K562 (cell line): ENCODE measurements at regions not wholly inside any gene's neighbourhood (a gene's known extent, or its start where the extent isn't known, plus 50 kb on each side); places are given as distances from the start of the nearest gene placed in this dataset.

Experiments
- ATAC-seq: fragments of 200-7000 bp; cut with Tn5 transposase; 3 replicates; pipeline ENCODE4 v1.9.1; 2020; ENCODE audit warnings: moderate library complexity
- BruUV-seq: library from RNA; stranded (reverse); fragments of 400-500 nt; replicated peaks from 2 replicates; lab custom pipeline; 2021; lab: Mats Ljungman, UMichigan
- CTCF ChIA-PET: fragments of 300-600 bp; formaldehyde crosslinking; extraction: SDS; loops from one replicate; lab custom pipeline; 2021; ENCODE audit warnings: low intra/inter-chr PET ratio; lab: Yijun Ruan, JAX
- POLR2A ChIA-PET: fragments of 300-600, 350-650 bp; sonication (Branson Sonifier 250); formaldehyde crosslinking; extraction: SDS; loops from one replicate; lab custom pipeline; 2021; ENCODE audit warnings: antibody characterized with exemption, inconsistent platforms; lab: Yijun Ruan, JAX
- DNase-seq, 4 experiments: peaks; one replicate each; pipeline versions ENCODE4 v3.0.0 to v3.0.0-alpha.2; 2011 to 2018; ENCODE audit warnings: low spot score in 3 of 4, mixed read lengths in 3 of 4; ENCODE audit errors: extremely low read depth in 1 of 4
- FAIRE-seq: peaks from 2 replicates; lab custom pipeline; 2011; peaks lifted over from hg19 to GRCh38; lab: Jason Lieb, UNC
- H2AFZ ChIP-seq: 2 replicates; pipeline ENCODE4 v1.6.0; 2011; ENCODE audit warnings: low read depth, low read length, control low read depth, inconsistent platforms
- H3K27ac ChIP-seq: fragments of 200-600 bp; 3 replicates; pipeline ENCODE4 v1.8.0; 2011; ENCODE audit warnings: low read depth, mild to moderate bottlenecking, control low read depth, inconsistent platforms, low read length, moderate library complexity, mixed read lengths; ENCODE audit errors: extremely low read depth
- H3K27me3 ChIP-seq, 2 experiments: fragments of 300-600 bp in 1 of 2; 2 replicates in 1 of 2; 3 replicates in 1 of 2; pipeline versions ENCODE4 v1.6.0 to v1.8.0; 2011; ENCODE audit warnings: inconsistent platforms in 2 of 2, low read length in 2 of 2, mild to moderate bottlenecking in 1 of 2, mixed read lengths in 1 of 2, moderate library complexity in 1 of 2; ENCODE audit not compliant: control insufficient read depth in 2 of 2, insufficient read depth in 2 of 2
- H3K36me3 ChIP-seq: fragments of 300-600 bp; 3 replicates; pipeline ENCODE4 v1.8.0; 2011; ENCODE audit warnings: mild to moderate bottlenecking, low read length, inconsistent platforms; ENCODE audit not compliant: control insufficient read depth, insufficient read depth
- H3K4me1 ChIP-seq, 2 experiments: fragments of 200-600 bp in 1 of 2; replicated peaks in 1 of 2; 2 replicates in 1 of 2; 3 replicates in 1 of 2; pipeline versions ENCODE4 v1.5.1 to v1.8.0; 2011; ENCODE audit warnings: inconsistent platforms in 2 of 2, low read length in 2 of 2, mild to moderate bottlenecking in 1 of 2, mixed read lengths in 1 of 2, moderate library complexity in 1 of 2; ENCODE audit not compliant: control insufficient read depth in 2 of 2, insufficient read depth in 2 of 2
- H3K4me2 ChIP-seq: 2 replicates; pipeline ENCODE4 v1.6.1; 2011; ENCODE audit warnings: low read length, control low read depth, inconsistent platforms, mixed read lengths; ENCODE audit not compliant: insufficient read depth
- H3K4me3 ChIP-seq: fragments of 200-600 bp; sonication (generic), shearing (Covaris generic); 2 replicates; pipeline ENCODE4 v1.5.1; 2016; ENCODE audit warnings: control low read depth, inconsistent platforms
- H3K79me2 ChIP-seq: fragments of 200-600 bp; 3 replicates; pipeline ENCODE4 v1.8.0; 2011; ENCODE audit warnings: low read length, inconsistent platforms; ENCODE audit not compliant: control insufficient read depth, insufficient read depth
- H3K9ac ChIP-seq, 2 experiments: 2 replicates each; pipeline versions ENCODE4 v1.6.0 to v1.6.1; 2011; ENCODE audit warnings: low read depth in 2 of 2, low read length in 2 of 2, control low read depth in 1 of 2, inconsistent platforms in 1 of 2, mild to moderate bottlenecking in 1 of 2, mixed read lengths in 1 of 2; ENCODE audit not compliant: insufficient read depth in 1 of 2
- H3K9me1 ChIP-seq: one replicate; pipeline ENCODE4 v1.6.0; 2011; ENCODE audit warnings: inconsistent platforms, mild to moderate bottlenecking, low read length, moderate library complexity; ENCODE audit not compliant: control insufficient read depth, insufficient read depth
- H3K9me3 ChIP-seq: replicated peaks from 2 replicates; pipeline ENCODE4 v1.5.1; 2011; ENCODE audit warnings: low read depth, low read length, inconsistent platforms; ENCODE audit not compliant: control insufficient read depth, insufficient read depth
- H4K20me1 ChIP-seq: replicated peaks from 2 replicates; pipeline ENCODE4 v1.6.1; 2011; ENCODE audit warnings: low read length, inconsistent platforms, mixed read lengths; ENCODE audit not compliant: control insufficient read depth, insufficient read depth
- CLOCK ChIP-seq: fragments of 250-450 bp; sonication (Bioruptor Pico); IDR thresholded peaks from 2 replicates; pipeline ENCODE4 v1.4.0; 2020; ENCODE audit warnings: mild to moderate bottlenecking, moderate library complexity, borderline replicate concordance
- EGR1 ChIP-seq: fragments of 450-650 bp; conservative IDR thresholded peaks from 2 replicates; pipeline ENCODE4 v1.6.1; 2017; ENCODE audit warnings: mild to moderate bottlenecking
- HNRNPH1 ChIP-seq: fragments of 200-400 bp; formaldehyde crosslinking; optimal IDR thresholded peaks from 2 replicates; pipeline ENCODE3; 2017; ENCODE audit warnings: low read depth, mild to moderate bottlenecking, low read length, moderate library complexity
- HSF4 ChIP-seq: fragments of 250-450 bp; sonication (Bioruptor Pico); IDR thresholded peaks from 2 replicates; pipeline ENCODE4 v2.1.2; 2022; ENCODE audit warnings: mild to moderate bottlenecking, moderate library complexity, borderline replicate concordance
- IRF9 ChIP-seq: fragments of 450-650 bp; IDR thresholded peaks from 2 replicates; pipeline ENCODE4 v1.6.1; 2016; ENCODE audit warnings: missing biosample characterization, missing genetic modification characterization
- KLF10 ChIP-seq: fragments of 250-450 bp; sonication (Bioruptor Pico); IDR thresholded peaks from 2 replicates; pipeline ENCODE4 v1.6.1; 2021; ENCODE audit warnings: matching md5 sums
- RBM17 ChIP-seq: fragments of 200-400 bp; formaldehyde crosslinking; IDR thresholded peaks from 2 replicates; pipeline ENCODE4 v1.6.1; 2017; ENCODE audit warnings: low read depth, mild to moderate bottlenecking, low read length, borderline replicate concordance
- SMAD3 ChIP-seq: fragments of 450-650 bp; formaldehyde crosslinking; conservative IDR thresholded peaks from 2 replicates; pipeline ENCODE4 v1.4.0; 2020; ENCODE audit warnings: mild to moderate bottlenecking
- SMARCB1 ChIP-seq: IDR thresholded peaks from 2 replicates; pipeline ENCODE4 v1.6.1; 2011; ENCODE audit warnings: improper control_type of control experiment, low read depth; ENCODE audit not compliant: insufficient read length
- XRCC5 ChIP-seq: fragments of 200-400 bp; formaldehyde crosslinking; IDR thresholded peaks from 2 replicates; pipeline ENCODE4 v1.6.1; 2017; ENCODE audit warnings: low read depth, mild to moderate bottlenecking, low read length
- ZNF184 ChIP-seq: sonication (generic); formaldehyde crosslinking; IDR thresholded peaks from 2 replicates; pipeline ENCODE4 v1.5.0; 2020; ENCODE audit warnings: missing genetic modification reagents
- ZNF239 ChIP-seq: fragments of 250-450 bp; sonication (Bioruptor Pico); IDR thresholded peaks from 2 replicates; pipeline ENCODE4 v1.4.0; 2020; ENCODE audit warnings: mild to moderate bottlenecking
- ZNF324 ChIP-seq: fragments of 250-450 bp; sonication (Bioruptor Pico); IDR thresholded peaks from 2 replicates; pipeline ENCODE4 v1.4.0; 2020; ENCODE audit warnings: mild to moderate bottlenecking
- WGBS: fragments of 100-300 bp; shearing (Covaris generic); methylation state at CpG from one replicate; pipeline ENCODE4 v1.1.6; 2016; ENCODE audit warnings: low coverage, mixed read lengths; ENCODE audit not compliant: insufficient coverage; ENCODE audit errors: missing lambda C conversion rate; 5-methylcytosine and 5-hydroxymethylcytosine counted together
- in situ Hi-C: fragments of 300-500 bp; cut with MboI; formaldehyde crosslinking; loops from 4 replicates; pipeline ENCODE4 v1.15.0; 2018; ENCODE audit warnings: inconsistent platforms, mixed read lengths
- intact Hi-C: fragments of 100-400 bp; cut with micrococcal nuclease; formaldehyde crosslinking; loops from 2 replicates; pipeline ENCODE4 v1.14.2; 2022
- TF ChIP-seq, protein P1 (sequence below): fragments of 250-450 bp; sonication (Bioruptor Pico); IDR thresholded peaks from 2 replicates; pipeline ENCODE4 v1.5.0; 2021

- no peak for TF ChIP-seq HSF4 (CRISPR knock-in tag)
- TF ChIP-seq ZNF184 (CRISPR knock-in tag): no peak
Observed at GRCh38 chr22:48745842-48746788, 1081.6 kb downstream of the BRD1 start (continued).

GRCh38 chr22:48744967-48745841 lies 1082.5 kb downstream of the BRD1 start:
- H3K4me3 ChIP-seq: no peak overlapping the region
- POLR2A ChIA-PET: no interaction called here
- H3K27ac ChIP-seq: no peak overlapping the region
- H3K27me3 ChIP-seq: peaks cover 4 to 49% of the 10 kb centered on the region in 2 experiments; a peak in 3 of 5 replicates
- intact Hi-C loops: no loop called here
- FAIRE-seq: no peak
- H4K20me1 ChIP-seq: peaks cover 5% of the 10 kb centered on the region; the same call in 1 of the 2 replicates
- in situ Hi-C loops: no loop called here
- no peaks in the 10 kb centered on the region for H3K9me1 ChIP-seq
- WGBS: 0% methylated on average over 20 of the region's 40 CpGs
- no peak overlapping the region for H2AFZ ChIP-seq
- no peaks in the 10 kb centered on the region for H3K4me1 ChIP-seq
- CTCF ChIA-PET: no interaction called here
- no peak overlapping the region for H3K9ac ChIP-seq
- H3K36me3 ChIP-seq: no peaks in the 10 kb centered on the region
- no peak for ATAC-seq
- BruUV-seq: no TSS peak
- no peak for DNase-seq
- no peak overlapping the region for H3K4me2 ChIP-seq
- no peaks in the 10 kb centered on the region for H3K9me3 ChIP-seq
- no peaks in the 10 kb centered on the region for H3K79me2 ChIP-seq
- TF ChIP-seq EGR1 (no peak), IRF9 (tag) (no peak), XRCC5 (no peak), SMARCB1 (no peak), ZNF324 (CRISPR knock-in tag) (no peak), CLOCK (CRISPR knock-in tag) (no peak), RBM17 (no peak), HNRNPH1 (no peak), SMAD3 (no peak), KLF10 (CRISPR knock-in tag) (no peak), ZNF239 (no peak)
- TF ChIP-seq, protein P1, sequence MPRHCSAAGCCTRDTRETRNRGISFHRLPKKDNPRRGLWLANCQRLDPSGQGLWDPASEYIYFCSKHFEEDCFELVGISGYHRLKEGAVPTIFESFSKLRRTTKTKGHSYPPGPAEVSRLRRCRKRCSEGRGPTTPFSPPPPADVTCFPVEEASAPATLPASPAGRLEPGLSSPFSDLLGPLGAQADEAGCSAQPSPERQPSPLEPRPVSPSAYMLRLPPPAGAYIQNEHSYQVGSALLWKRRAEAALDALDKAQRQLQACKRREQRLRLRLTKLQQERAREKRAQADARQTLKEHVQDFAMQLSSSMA (CRISPR knock-in tag): no peak
